NCI-H2196 (cell line): ENCODE measurements at regions not wholly inside any gene's neighbourhood (a gene's known extent, or its start where the extent isn't known, plus 50 kb on each side); places are given as distances from the start of the nearest gene placed in this dataset.
"Not testable (repeated sequence)": the region's sequence is repeated elsewhere in the genome, so short reads cannot be mapped to it uniquely, and the experiment has no call there.

Experiments used
- DNase-seq: peaks from one replicate; lab custom pipeline; 2025; ENCODE audit not compliant: unreplicated experiment; lab: John Stamatoyannopoulos, UW

GRCh38 chr10:21368022-21368582, 157.4 kb downstream of the SKIDA1 start:
- DNase-seq: no peak

- not testable (repeated sequence) for DNase-seq
Measured at GRCh38 chr10:21366108-21366507, 159.4 kb downstream of the SKIDA1 start.

GRCh38 chr10:21364196-21365114, 161.0 kb downstream of the SKIDA1 start:
- DNase-seq: no peak

GRCh38 chr10:21363731-21364104, 161.8 kb downstream of the SKIDA1 start:
- no peak for DNase-seq

GRCh38 chr10:21363092-21363730, 162.3 kb downstream of the SKIDA1 start:
- DNase-seq: no peak

GRCh38 chr10:21359202-21359601, 166.3 kb downstream of the SKIDA1 start:
- no peak for DNase-seq

GRCh38 chr10:21355591-21356011, 169.9 kb downstream of the SKIDA1 start:
- DNase-seq: no peak

GRCh38 chr10:21352886-21353285, 172.6 kb downstream of the SKIDA1 start:
- DNase-seq: no peak

- not testable (repeated sequence) for DNase-seq
Measured at GRCh38 chr10:21351594-21351993, 173.9 kb downstream of the SKIDA1 start.

GRCh38 chr10:21349912-21350286, 175.6 kb downstream of the SKIDA1 start:
- DNase-seq: no peak

- no peak for DNase-seq
Measured at GRCh38 chr10:21347785-21348170, 177.7 kb downstream of the SKIDA1 start.

- no peak for DNase-seq
Measured at GRCh38 chr10:21347043-21347784, 178.3 kb downstream of the SKIDA1 start.

GRCh38 chr10:21343087-21343486, 182.4 kb downstream of the SKIDA1 start:
- DNase-seq: no peak

GRCh38 chr10:21342499-21342898, 183.0 kb downstream of the SKIDA1 start:
- not testable (repeated sequence) for DNase-seq

GRCh38 chr10:21340331-21340730, 185.2 kb downstream of the SKIDA1 start:
- no peak for DNase-seq

- DNase-seq: no peak
Measured at GRCh38 chr10:21337171-21337792, 188.2 kb downstream of the SKIDA1 start.

- peak; percentile 4 for DNase-seq
Measured at GRCh38 chr10:21336476-21337170, 188.9 kb downstream of the SKIDA1 start.

GRCh38 chr10:21334891-21335696, 190.4 kb downstream of the SKIDA1 start:
- DNase-seq: peak; percentile 2

- DNase-seq: no peak
Measured at GRCh38 chr10:21330628-21331020, 194.9 kb downstream of the SKIDA1 start.
